ENCODE measurements at regions not wholly inside any gene's neighbourhood (a gene's known extent, or its start where the extent isn't known, plus 50 kb on each side); places are given as distances from the start of the nearest gene placed in this dataset.

DNA sequence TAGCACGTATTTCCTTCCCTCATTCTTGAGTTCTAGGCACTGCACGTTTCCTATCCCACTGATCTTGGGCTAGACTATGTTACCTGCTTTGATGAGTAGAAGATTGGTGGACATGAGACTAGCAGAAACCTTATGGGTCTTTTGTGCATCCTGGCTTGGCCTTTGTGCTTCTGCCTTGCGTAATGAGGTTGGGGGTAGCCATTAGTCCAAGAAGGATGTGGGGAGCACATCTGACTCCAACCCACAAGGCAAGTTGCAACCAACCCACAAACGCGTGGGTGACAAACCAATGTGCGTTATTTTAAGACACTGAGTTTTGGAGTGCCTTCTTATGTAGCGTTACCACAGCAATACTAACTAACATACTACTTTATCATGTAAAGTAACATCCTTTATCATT lies 180.4 kb upstream of the IRX5 start:
- no peak overlapping the region for H3K27ac ChIP-seq
- H3K9me3 ChIP-seq, result no peaks in the 10 kb centered on the region
- no peaks in the 10 kb centered on the region for H3K36me3 ChIP-seq
- peaks cover 0 to 11% (median 0%) of the 10 kb centered on the region in 4 donors for H3K27me3 ChIP-seq
- H3K4me3 ChIP-seq, result no peak overlapping the region
- intact Hi-C loops (cut with DNase I), result no loop called here
- no peak for ATAC-seq
- no peaks in the 10 kb centered on the region for H3K4me1 ChIP-seq
- WGBS, 2 donors, result 69 to 79% methylated on average over 7 of the region's 7 CpGs
- no peak for FAIRE-seq
- no peak for DNase-seq
- TF ChIP-seq, protein P1, sequence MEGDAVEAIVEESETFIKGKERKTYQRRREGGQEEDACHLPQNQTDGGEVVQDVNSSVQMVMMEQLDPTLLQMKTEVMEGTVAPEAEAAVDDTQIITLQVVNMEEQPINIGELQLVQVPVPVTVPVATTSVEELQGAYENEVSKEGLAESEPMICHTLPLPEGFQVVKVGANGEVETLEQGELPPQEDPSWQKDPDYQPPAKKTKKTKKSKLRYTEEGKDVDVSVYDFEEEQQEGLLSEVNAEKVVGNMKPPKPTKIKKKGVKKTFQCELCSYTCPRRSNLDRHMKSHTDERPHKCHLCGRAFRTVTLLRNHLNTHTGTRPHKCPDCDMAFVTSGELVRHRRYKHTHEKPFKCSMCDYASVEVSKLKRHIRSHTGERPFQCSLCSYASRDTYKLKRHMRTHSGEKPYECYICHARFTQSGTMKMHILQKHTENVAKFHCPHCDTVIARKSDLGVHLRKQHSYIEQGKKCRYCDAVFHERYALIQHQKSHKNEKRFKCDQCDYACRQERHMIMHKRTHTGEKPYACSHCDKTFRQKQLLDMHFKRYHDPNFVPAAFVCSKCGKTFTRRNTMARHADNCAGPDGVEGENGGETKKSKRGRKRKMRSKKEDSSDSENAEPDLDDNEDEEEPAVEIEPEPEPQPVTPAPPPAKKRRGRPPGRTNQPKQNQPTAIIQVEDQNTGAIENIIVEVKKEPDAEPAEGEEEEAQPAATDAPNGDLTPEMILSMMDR (IDR thresholded peaks at IDR 0.05), result no peak

DNA sequence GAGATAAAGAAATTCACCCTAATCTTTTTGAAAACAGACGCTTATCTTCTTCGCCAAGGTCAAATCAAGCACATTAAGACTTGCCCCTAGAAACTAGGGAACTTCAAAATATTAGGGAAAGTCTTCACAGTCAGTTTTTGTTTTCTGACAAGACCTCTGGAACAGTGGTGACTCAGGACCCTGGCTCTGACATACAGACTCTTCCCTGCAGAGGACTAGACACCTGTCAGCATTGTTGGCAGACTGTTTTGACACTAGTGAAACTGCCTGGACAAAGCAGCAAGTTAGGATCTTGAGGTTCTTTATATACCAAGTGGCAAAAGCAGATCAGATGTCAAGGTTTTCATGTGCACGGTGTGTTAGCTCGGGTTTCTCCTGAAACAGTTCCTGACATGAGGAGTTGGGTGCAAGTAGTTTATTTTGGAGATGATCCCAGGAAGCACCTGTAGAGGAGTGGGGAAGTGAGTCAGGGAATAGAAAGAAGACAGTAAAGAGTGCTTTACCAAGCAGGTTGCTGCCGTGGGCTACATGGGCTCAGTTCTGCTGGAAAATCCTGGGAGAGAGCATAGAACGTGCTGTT lies 182.0 kb upstream of the IRX5 start:
- H3K36me3 ChIP-seq, result no peaks in the 10 kb centered on the region
- no peaks in the 10 kb centered on the region for H3K9me3 ChIP-seq
- no peak for DNase-seq
- H3K4me3 ChIP-seq, result no peak overlapping the region
- 38 to 40% methylated on average over 6 of the region's 6 CpGs for WGBS, 2 donors
- TF ChIP-seq, protein P1 (IDR thresholded peaks at IDR 0.05), result no peak
- no peak for FAIRE-seq
- peaks cover 0 to 11% (median 0%) of the 10 kb centered on the region in 4 donors for H3K27me3 ChIP-seq
- no peak overlapping the region for H3K27ac ChIP-seq
- no peaks in the 10 kb centered on the region for H3K4me1 ChIP-seq
- intact Hi-C loops (cut with DNase I), result no loop called here
- ATAC-seq, result no peak

DNA sequence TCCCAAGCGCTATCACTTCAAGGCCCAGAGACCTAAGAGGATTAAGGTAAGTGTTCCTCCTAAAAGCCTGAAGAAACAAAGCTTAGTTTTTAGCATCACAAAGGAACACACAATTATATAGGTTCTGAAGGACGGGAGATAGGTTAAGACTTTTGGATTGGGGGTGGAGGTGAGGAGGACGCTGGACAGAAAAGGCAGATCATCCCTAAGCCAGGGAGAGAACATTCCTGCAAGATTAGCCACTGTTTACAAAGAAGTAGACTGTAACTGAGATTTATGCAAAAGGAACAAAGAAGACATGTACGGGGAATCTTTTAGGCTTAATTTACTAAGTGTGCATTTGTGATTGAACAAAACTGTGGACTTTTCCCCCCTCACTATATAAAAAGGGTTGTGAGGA lies 184.1 kb upstream of the IRX5 start:
- intact Hi-C loops (cut with DNase I), result no loop called here
- TF ChIP-seq, protein P1 (IDR thresholded peaks at IDR 0.05), result no peak
- FAIRE-seq (no peak), ATAC-seq (no peak), DNase-seq (no peak)
- Histone ChIP-seq H3K4me3 (no peak overlapping the region), H3K27me3 (peaks cover 0 to 11% (median 0%) of the 10 kb centered on the region in 4 donors), H3K27ac (no peak overlapping the region), H3K36me3 (no peaks in the 10 kb centered on the region), H3K4me1 (no peaks in the 10 kb centered on the region), H3K9me3 (no peaks in the 10 kb centered on the region)
- WGBS, 2 donors, result 69 to 78% methylated on average over 4 of the region's 4 CpGs

DNA sequence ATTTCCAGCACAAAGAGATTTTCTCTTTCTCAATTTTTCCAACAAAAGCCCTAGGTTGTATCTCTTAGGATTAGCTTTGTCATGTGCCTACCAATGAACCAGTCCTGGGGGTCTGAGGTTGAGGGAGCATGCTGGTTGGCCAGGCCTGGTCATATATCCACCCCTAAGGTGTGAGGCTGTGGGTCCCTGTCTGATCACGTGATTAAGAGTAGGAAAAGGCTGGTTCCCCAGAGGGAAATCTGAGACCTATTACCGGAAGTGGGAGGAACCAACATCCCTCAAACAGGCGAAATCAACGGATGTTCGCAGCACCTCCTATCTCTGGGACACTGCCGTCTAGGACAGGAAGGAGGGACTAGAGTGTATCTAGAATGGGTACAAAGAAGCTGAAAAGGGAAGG lies 185.7 kb upstream of the IRX5 start:
- Histone ChIP-seq H3K9me3 (no peaks in the 10 kb centered on the region), H3K4me3 (no peak overlapping the region), H3K36me3 (no peaks in the 10 kb centered on the region), H3K27ac (no peak overlapping the region), H3K27me3 (peaks cover 0 to 11% (median 0%) of the 10 kb centered on the region in 4 donors), H3K4me1 (no peaks in the 10 kb centered on the region)
- no peak for FAIRE-seq
- WGBS, 2 donors, result 74 to 86% methylated on average over 6 of the region's 6 CpGs
- ATAC-seq, result no peak
- intact Hi-C loops (cut with DNase I), result no loop called here
- TF ChIP-seq, protein P1 (IDR thresholded peaks at IDR 0.05), result no peak
- DNase-seq, result no peak

DNA sequence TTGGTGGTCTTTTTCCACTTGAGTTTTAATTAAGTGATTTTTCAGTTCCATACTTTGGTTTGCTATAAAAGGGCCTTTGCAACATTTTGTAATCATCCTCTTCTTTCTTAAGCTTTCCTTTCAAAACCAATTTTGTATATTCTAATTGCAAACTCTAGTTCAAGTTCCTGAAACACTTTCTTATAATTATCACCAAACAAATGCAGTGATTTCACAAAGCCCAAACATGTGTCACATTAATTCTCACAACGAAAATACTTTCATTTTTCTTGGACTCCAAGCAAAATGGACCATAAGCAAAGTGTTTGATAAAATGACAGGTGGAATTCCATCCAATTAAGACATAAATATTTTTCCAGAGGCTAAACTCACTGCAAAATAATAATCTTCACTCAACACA lies 188.2 kb upstream of the IRX5 start:
- peaks cover 0 to 11% (median 0%) of the 10 kb centered on the region in 4 donors for H3K27me3 ChIP-seq
- no peak for DNase-seq
- FAIRE-seq, result no peak
- no peak for ATAC-seq
- no peaks in the 10 kb centered on the region for H3K36me3 ChIP-seq
- 47 to 51% methylated on average over 1 of the region's 1 CpG for WGBS, 2 donors
- H3K9me3 ChIP-seq, result no peaks in the 10 kb centered on the region
- no peak overlapping the region for H3K4me3 ChIP-seq
- no peaks in the 10 kb centered on the region for H3K4me1 ChIP-seq
- TF ChIP-seq, protein P1 (IDR thresholded peaks at IDR 0.05), result no peak
- H3K27ac ChIP-seq, result no peak overlapping the region
- intact Hi-C loops (cut with DNase I), result no loop called here
